ENCODE measurements at regions not wholly inside any gene's neighbourhood (a gene's known extent, or its start where the extent isn't known, plus 50 kb on each side); places are given as distances from the start of the nearest gene placed in this dataset.

DNA sequence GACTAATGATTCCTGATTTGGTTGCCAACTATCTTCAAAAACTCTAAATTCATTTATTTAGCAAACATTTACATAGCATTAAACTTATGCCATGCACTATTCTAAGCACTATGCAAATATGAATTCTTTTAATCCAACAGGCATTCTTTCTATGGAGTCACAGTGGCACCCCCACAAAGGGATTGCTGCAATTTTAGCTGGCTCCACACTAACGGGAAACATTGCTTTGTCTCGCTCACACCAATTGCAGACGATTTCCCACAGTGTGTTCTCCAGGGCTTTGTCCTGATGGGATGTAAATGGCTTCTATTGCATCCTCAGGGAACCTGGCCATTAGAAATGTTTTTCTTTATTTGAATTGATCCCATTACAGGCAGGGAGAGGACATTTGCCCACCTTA is 259.1 kb downstream of the BARHL2 start:
- intact Hi-C loops (cut with DNase I): no loop called here
- Histone ChIP-seq H3K27me3 (no peaks in the 10 kb centered on the region), H3K27ac (no peak overlapping the region), H3K9me3 (no peaks in the 10 kb centered on the region), H3K4me3 (no peak overlapping the region), H3K4me1 (no peaks in the 10 kb centered on the region), H3K36me3 (no peaks in the 10 kb centered on the region)
- 76 to 84% methylated on average over 3 of the region's 3 CpGs for WGBS, 2 donors
- no peak for TF ChIP-seq POLR2A (IDR thresholded peaks at IDR 0.05)
- no peak for TF ChIP-seq EP300 (IDR thresholded peaks at IDR 0.05)
- no peak for TF ChIP-seq POLR2AphosphoS5 (IDR thresholded peaks at IDR 0.05)
- TF ChIP-seq, protein P1, sequence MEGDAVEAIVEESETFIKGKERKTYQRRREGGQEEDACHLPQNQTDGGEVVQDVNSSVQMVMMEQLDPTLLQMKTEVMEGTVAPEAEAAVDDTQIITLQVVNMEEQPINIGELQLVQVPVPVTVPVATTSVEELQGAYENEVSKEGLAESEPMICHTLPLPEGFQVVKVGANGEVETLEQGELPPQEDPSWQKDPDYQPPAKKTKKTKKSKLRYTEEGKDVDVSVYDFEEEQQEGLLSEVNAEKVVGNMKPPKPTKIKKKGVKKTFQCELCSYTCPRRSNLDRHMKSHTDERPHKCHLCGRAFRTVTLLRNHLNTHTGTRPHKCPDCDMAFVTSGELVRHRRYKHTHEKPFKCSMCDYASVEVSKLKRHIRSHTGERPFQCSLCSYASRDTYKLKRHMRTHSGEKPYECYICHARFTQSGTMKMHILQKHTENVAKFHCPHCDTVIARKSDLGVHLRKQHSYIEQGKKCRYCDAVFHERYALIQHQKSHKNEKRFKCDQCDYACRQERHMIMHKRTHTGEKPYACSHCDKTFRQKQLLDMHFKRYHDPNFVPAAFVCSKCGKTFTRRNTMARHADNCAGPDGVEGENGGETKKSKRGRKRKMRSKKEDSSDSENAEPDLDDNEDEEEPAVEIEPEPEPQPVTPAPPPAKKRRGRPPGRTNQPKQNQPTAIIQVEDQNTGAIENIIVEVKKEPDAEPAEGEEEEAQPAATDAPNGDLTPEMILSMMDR (IDR thresholded peaks at IDR 0.05): no peak
- no peak for DNase-seq

DNA sequence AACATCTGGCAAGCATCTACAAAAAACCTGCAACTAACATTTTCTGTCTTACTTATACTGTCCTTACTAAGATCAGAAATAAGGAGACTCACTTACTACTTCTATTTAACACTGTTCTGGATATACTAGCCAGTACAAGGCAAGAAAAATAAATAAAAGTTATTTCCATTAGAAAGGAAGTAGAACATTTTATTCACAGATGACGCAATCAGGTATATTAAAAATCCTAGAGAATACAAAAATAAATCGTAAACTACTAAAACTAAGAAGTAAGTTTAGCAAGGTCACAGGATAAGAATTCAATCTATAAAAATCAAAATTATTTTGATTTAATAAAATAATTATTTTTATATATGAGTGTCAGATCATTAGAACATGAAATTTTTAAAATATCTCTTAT is 264.6 kb downstream of the BARHL2 start:
- no peak for TF ChIP-seq EP300 (IDR thresholded peaks at IDR 0.05)
- TF ChIP-seq POLR2A (IDR thresholded peaks at IDR 0.05): no peak
- TF ChIP-seq, protein P1 (IDR thresholded peaks at IDR 0.05): no peak
- no peak for TF ChIP-seq POLR2AphosphoS5 (IDR thresholded peaks at IDR 0.05)

DNA sequence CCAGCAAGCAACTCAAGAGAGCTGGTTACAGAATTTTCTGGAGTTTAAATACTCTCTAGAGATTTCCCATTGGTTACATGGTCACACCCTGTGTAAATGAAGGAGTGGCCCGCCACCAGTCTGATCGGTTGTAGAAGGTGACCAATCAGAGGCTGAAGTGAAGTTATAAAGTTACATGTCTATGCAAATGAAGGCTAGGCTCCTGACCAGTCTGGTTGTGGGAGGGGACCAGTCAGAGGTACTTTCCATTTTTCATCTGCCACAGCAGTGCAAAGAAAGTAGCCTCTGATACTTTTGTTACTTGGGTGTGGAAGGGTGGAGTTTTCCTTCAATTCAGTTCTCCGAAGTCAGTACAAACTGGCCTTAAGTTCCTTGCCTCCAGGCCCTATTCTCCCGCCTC is 273.7 kb downstream of the BARHL2 start:
- TF ChIP-seq POLR2AphosphoS5 (IDR thresholded peaks at IDR 0.05): no peak
- TF ChIP-seq POLR2A (IDR thresholded peaks at IDR 0.05): no peak
- TF ChIP-seq, protein P1 (IDR thresholded peaks at IDR 0.05): no peak
- TF ChIP-seq EP300 (IDR thresholded peaks at IDR 0.05): no peak
- Histone ChIP-seq H3K36me3 (no peaks in the 10 kb centered on the region), H3K4me3 (no peak overlapping the region), H3K4me1 (no peaks in the 10 kb centered on the region), H3K27ac (no peak overlapping the region), H3K9me3 (no peaks in the 10 kb centered on the region), H3K27me3 (no peaks in the 10 kb centered on the region)
- WGBS, 2 donors: 65 to 84% methylated on average over 4 of the region's 4 CpGs
- intact Hi-C loops (cut with DNase I): no loop called here
- DNase-seq: no peak

More for the DNA sequence above, 264.6 kb downstream of the BARHL2 start:
- no peak for DNase-seq
- intact Hi-C loops (cut with DNase I): no loop called here
- WGBS, 2 donors: 93 to 94% methylated on average over 2 of the region's 2 CpGs
- Histone ChIP-seq H3K4me3 (no peak overlapping the region), H3K27me3 (no peaks in the 10 kb centered on the region), H3K36me3 (no peaks in the 10 kb centered on the region), H3K9me3 (no peaks in the 10 kb centered on the region), H3K27ac (no peak overlapping the region), H3K4me1 (no peaks in the 10 kb centered on the region)

DNA sequence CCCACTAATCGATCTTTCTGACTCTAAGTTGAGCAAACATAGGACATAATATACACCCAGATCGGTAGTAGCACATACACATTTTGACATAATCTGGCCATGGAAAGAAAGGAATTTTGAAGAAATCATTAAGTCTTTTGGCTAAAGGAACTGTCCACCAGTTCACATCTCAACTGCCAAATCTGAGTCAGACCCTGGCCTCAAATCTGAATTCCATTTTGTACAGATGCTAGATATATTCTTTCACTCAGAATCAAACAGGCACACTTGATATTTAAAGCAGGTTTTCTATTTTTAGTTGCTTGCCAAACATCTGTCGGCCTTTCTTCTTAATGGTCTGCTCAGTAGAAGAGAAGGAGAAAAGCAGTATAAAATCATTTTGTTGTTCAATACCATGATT is 281.8 kb downstream of the BARHL2 start:
- WGBS, 2 donors: 90 to 91% methylated on average over 3 of the region's 3 CpGs
- H3K27me3 ChIP-seq: no peaks in the 10 kb centered on the region
- TF ChIP-seq EP300 (IDR thresholded peaks at IDR 0.05) (no peak), POLR2AphosphoS5 (IDR thresholded peaks at IDR 0.05) (no peak), POLR2A (IDR thresholded peaks at IDR 0.05) (no peak)
- TF ChIP-seq, protein P1 (IDR thresholded peaks at IDR 0.05): no peak
- no peak overlapping the region for H3K27ac ChIP-seq
- H3K4me3 ChIP-seq: no peak overlapping the region
- no peaks in the 10 kb centered on the region for H3K36me3 ChIP-seq
- H3K9me3 ChIP-seq: no peaks in the 10 kb centered on the region
- no peaks in the 10 kb centered on the region for H3K4me1 ChIP-seq
- intact Hi-C loops (cut with DNase I): no loop called here
- DNase-seq: no peak

DNA sequence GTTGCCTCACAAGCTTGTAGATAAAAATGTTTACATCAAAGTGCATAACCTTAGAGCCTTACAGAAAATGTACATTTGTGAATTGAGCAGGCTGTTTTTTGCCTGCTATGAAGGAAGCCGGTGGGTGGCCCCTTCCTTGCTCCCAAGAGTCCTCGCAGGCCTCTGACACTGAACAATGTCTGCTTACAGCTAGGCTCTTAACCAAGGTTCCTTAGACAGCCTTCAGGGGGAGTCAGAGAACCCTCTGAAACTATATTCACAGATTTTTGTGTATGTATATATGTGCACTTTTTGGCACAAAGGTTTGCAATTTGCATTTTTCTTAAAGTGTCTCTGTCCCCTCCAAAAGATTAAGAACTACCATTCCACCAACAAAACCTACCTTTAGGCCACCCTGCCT is 282.6 kb downstream of the BARHL2 start:
- no peak overlapping the region for H3K27ac ChIP-seq
- no peaks in the 10 kb centered on the region for H3K27me3 ChIP-seq
- WGBS, 2 donors: 44 to 64% methylated on average over 2 of the region's 2 CpGs
- H3K9me3 ChIP-seq: no peaks in the 10 kb centered on the region
- no peaks in the 10 kb centered on the region for H3K36me3 ChIP-seq
- intact Hi-C loops (cut with DNase I): no loop called here
- DNase-seq: no peak
- H3K4me1 ChIP-seq: no peaks in the 10 kb centered on the region
- no peak overlapping the region for H3K4me3 ChIP-seq
- TF ChIP-seq, protein P1 (IDR thresholded peaks at IDR 0.05): no peak
- no peak for TF ChIP-seq EP300 (IDR thresholded peaks at IDR 0.05)
- TF ChIP-seq POLR2AphosphoS5 (IDR thresholded peaks at IDR 0.05): no peak
- TF ChIP-seq POLR2A (IDR thresholded peaks at IDR 0.05): no peak

Data from sigmoid colon (tissue), 6 donors.